ENCODE measurements at regions not wholly inside any gene's neighbourhood (a gene's known extent, or its start where the extent isn't known, plus 50 kb on each side); places are given as distances from the start of the nearest gene placed in this dataset.

DNA sequence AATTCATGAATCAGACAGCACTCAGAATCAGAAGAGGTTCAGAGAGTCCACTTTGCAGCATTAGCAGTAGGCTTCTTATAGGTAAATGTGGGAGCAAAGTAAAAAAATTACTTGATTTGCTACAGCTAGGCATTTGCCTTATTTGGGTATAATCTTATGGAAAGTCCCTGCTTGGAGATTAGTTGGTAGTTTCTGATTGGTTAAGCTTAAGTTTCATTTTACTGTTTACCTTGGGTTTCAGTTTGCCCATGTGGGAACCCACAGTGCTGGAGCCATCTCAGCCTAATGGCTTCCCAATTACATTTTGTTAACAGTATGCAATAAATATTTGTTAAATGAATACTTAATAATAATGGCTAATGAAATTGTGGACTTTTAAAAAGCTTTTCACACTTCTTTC is 311.0 kb upstream of the FLRT2 start:
- DNase-seq (ENCODE audit: insufficient read length, low spot score) (no peak), FAIRE-seq (no peak)
- TF ChIP-seq CTCF (IDR thresholded peaks at IDR 0.05; ENCODE audit: insufficient read depth, missing control alignments), result no peak

GRCh38 chr14:85221832-85222231 is 308.1 kb upstream of the FLRT2 start:
- no peak for DNase-seq (ENCODE audit: insufficient read length, low spot score)
- no peak for FAIRE-seq
- no peak for TF ChIP-seq CTCF (IDR thresholded peaks at IDR 0.05; ENCODE audit: insufficient read depth, missing control alignments)

- TF ChIP-seq CTCF (IDR thresholded peaks at IDR 0.05; ENCODE audit: insufficient read depth, missing control alignments), result no peak
- no peak for FAIRE-seq
These were observed 307.6 kb upstream of the FLRT2 start for GRCh38 chr14:85222341-85222740.

DNA sequence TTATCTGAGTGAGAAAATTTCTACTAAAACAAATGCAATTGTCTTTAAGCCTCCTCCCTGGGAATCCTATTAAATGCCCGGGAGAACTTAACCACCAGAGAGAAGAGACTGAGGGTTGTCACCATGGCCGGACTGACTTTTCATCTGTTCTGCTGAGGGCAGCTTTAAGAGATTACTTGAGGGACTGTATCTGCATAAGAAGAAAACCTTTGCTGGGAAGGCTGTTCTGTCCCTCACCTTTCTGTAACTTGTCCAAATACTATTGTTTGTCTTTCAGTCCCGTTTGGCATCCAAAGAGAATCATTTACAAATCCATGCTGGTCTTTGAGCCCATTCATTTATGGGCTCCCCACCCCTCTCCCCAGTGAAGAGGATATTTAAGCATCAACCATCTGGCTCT is 306.3 kb upstream of the FLRT2 start:
- FAIRE-seq, result no peak
- no peak for TF ChIP-seq CTCF (IDR thresholded peaks at IDR 0.05; ENCODE audit: insufficient read depth, missing control alignments)
- no peak for DNase-seq (ENCODE audit: insufficient read length, low spot score)

More at GRCh38 chr14:85222341-85222740, 307.6 kb upstream of the FLRT2 start:
- DNase-seq (ENCODE audit: insufficient read length, low spot score), result no peak

- TF ChIP-seq CTCF (IDR thresholded peaks at IDR 0.05; ENCODE audit: insufficient read depth, missing control alignments), result no peak
- no peak for FAIRE-seq
- no peak for DNase-seq (ENCODE audit: insufficient read length, low spot score)
These were observed 305.7 kb upstream of the FLRT2 start for GRCh38 chr14:85224241-85224640.

- FAIRE-seq, result no peak
- no peak for TF ChIP-seq CTCF (IDR thresholded peaks at IDR 0.05; ENCODE audit: insufficient read depth, missing control alignments)
- no peak for DNase-seq (ENCODE audit: insufficient read length, low spot score)
These were observed 296.2 kb upstream of the FLRT2 start for GRCh38 chr14:85233756-85234155.

- DNase-seq (ENCODE audit: insufficient read length, low spot score) (no peak), FAIRE-seq (no peak)
- no peak for TF ChIP-seq CTCF (IDR thresholded peaks at IDR 0.05; ENCODE audit: insufficient read depth, missing control alignments)
These were observed 295.6 kb upstream of the FLRT2 start for GRCh38 chr14:85234156-85235025.
